Gastroesophageal sphincter (tissue), 4 donors: ENCODE measurements at regions not wholly inside any gene's neighbourhood (a gene's known extent, or its start where the extent isn't known, plus 50 kb on each side); places are given as distances from the start of the nearest gene placed in this dataset.
A peak's percentile ranks its signal among the peaks of the same experiment; 100 is the strongest.

Experiments used
- ATAC-seq: fragments of 150-250 bp; one replicate; pipeline ENCODE4 v1.9.1; 2016; ENCODE audit warnings: mild to moderate bottlenecking, moderate library complexity
- H3K27ac ChIP-seq, 4 donors: fragments of 200-600 bp; sonication (generic) in 3 of 4; 1 replicate in 3 of 4; 2 replicates in 1 of 4; pipeline ENCODE4 v1.5.1; 2016 to 2019
- H3K27me3 ChIP-seq: fragments of 200-600 bp; sonication (generic); one replicate; pipeline ENCODE4 v1.5.1; 2019
- H3K36me3 ChIP-seq, 2 donors: fragments of 200-600 bp; sonication (generic); one replicate each; pipeline ENCODE4 v1.5.1; 2019; ENCODE audit warnings: control low read depth in 1 of 2
- H3K4me1 ChIP-seq, 3 donors: fragments of 200-600 bp; sonication (generic); 1 replicate in 2 of 3; 2 replicates in 1 of 3; pipeline ENCODE4 v1.5.1; 2016 to 2019; ENCODE audit warnings: control low read depth in 2 of 3
- H3K4me3 ChIP-seq, 2 donors: fragments of 200-600 bp; sonication (generic); one replicate each; pipeline ENCODE4 v1.5.1; 2019; ENCODE audit warnings: mild to moderate bottlenecking in 1 of 2, moderate library complexity in 1 of 2
- H3K9me3 ChIP-seq, 3 donors: fragments of 200-600 bp; sonication (generic); one replicate each; pipeline ENCODE4 v1.5.1; 2017 to 2019; ENCODE audit warnings: control low read depth in 2 of 3
- CTCF ChIP-seq, 4 experiments: fragments of 200-600 bp in 2 of 4; fragments of 450-650 bp in 2 of 4; sonication (generic) in 1 of 4; IDR thresholded peaks; one replicate each; pipeline ENCODE4 v1.5.1; 2017 to 2019; ENCODE audit warnings: antibody characterized with exemption in 4 of 4, mild to moderate bottlenecking in 2 of 4, moderate library complexity in 2 of 4
- EP300 ChIP-seq: sonication (generic); formaldehyde crosslinking; IDR thresholded peaks from one replicate; pipeline ENCODE4 v1.6.1; 2017; ENCODE audit warnings: antibody characterized with exemption, mild to moderate bottlenecking
- POLR2A ChIP-seq, 2 donors: fragments of 450-650 bp; IDR thresholded peaks; one replicate each; pipeline ENCODE4 v1.6.1; 2017; ENCODE audit warnings: antibody characterized with exemption in 2 of 2, mild to moderate bottlenecking in 2 of 2, moderate library complexity in 1 of 2
- POLR2AphosphoS5 ChIP-seq: sonication (generic); formaldehyde crosslinking; IDR thresholded peaks from one replicate; pipeline ENCODE4 v1.6.1; 2017; ENCODE audit warnings: antibody characterized with exemption
- WGBS, 2 donors: methylation state at CpG; one replicate each; pipeline ENCODE4 v1.1.5; 2018; ENCODE audit warnings: low coverage in 1 of 2; 5-methylcytosine and 5-hydroxymethylcytosine counted together

- no peak for TF ChIP-seq POLR2AphosphoS5
- TF ChIP-seq CTCF (IDR thresholded peaks at IDR 0.05): no peak
- Histone ChIP-seq H3K27me3 (no peaks in the 10 kb centered on the region), H3K36me3 (no peaks in the 10 kb centered on the region), H3K9me3 (no peaks in the 10 kb centered on the region), H3K27ac (no peak overlapping the region), H3K4me3 (no peak overlapping the region), H3K4me1 (no peaks in the 10 kb centered on the region)
- 91 to 96% methylated on average over 3 of the region's 3 CpGs for WGBS, 2 donors
- no peak for ATAC-seq
Measured at GRCh38 chr3:73789825-73790444, 165.2 kb upstream of the PDZRN3 start.

- Histone ChIP-seq H3K9me3 (no peaks in the 10 kb centered on the region), H3K36me3 (no peaks in the 10 kb centered on the region), H3K4me3 (no peak overlapping the region), H3K27ac (no peak overlapping the region), H3K27me3 (no peaks in the 10 kb centered on the region), H3K4me1 (no peaks in the 10 kb centered on the region)
- no peak for TF ChIP-seq POLR2A (IDR thresholded peaks at IDR 0.05)
- TF ChIP-seq POLR2AphosphoS5: no peak
- ATAC-seq: no peak
Measured at GRCh38 chr3:73787620-73788019, 162.9 kb upstream of the PDZRN3 start.

- no peak for ATAC-seq
- 47 to 78% methylated on average over 1 of the region's 1 CpG for WGBS, 2 donors
- H3K27ac ChIP-seq: no peak overlapping the region
Measured at GRCh38 chr3:73786998-73787397, 162.3 kb upstream of the PDZRN3 start.

GRCh38 chr3:73786321-73786807 lies 161.6 kb upstream of the PDZRN3 start:
- Histone ChIP-seq H3K4me3 (no peak overlapping the region), H3K9me3 (no peaks in the 10 kb centered on the region), H3K27me3 (no peaks in the 10 kb centered on the region), H3K27ac (no peak overlapping the region), H3K36me3 (no peaks in the 10 kb centered on the region), H3K4me1 (no peaks in the 10 kb centered on the region)
- TF ChIP-seq CTCF (IDR thresholded peaks at IDR 0.05) (no peak), POLR2A (IDR thresholded peaks at IDR 0.05) (no peak), EP300 (no peak), POLR2AphosphoS5 (no peak)
- WGBS, 2 donors: 100% methylated on average over 1 of the region's 1 CpG
- ATAC-seq: peak; percentile 48

More at GRCh38 chr3:73786998-73787397, 162.3 kb upstream of the PDZRN3 start:
- H3K9me3 ChIP-seq: no peaks in the 10 kb centered on the region
- H3K4me3 ChIP-seq: no peak overlapping the region
- H3K4me1 ChIP-seq: no peaks in the 10 kb centered on the region
- H3K27me3 ChIP-seq: no peaks in the 10 kb centered on the region
- no peak for TF ChIP-seq POLR2AphosphoS5
- no peak for TF ChIP-seq POLR2A (IDR thresholded peaks at IDR 0.05)
- TF ChIP-seq EP300: no peak
- TF ChIP-seq CTCF (IDR thresholded peaks at IDR 0.05): no peak
- no peaks in the 10 kb centered on the region for H3K36me3 ChIP-seq

- Histone ChIP-seq H3K27me3 (no peaks in the 10 kb centered on the region), H3K9me3 (no peaks in the 10 kb centered on the region), H3K4me1 (no peaks in the 10 kb centered on the region), H3K36me3 (no peaks in the 10 kb centered on the region), H3K4me3 (no peak overlapping the region), H3K27ac (no peak overlapping the region)
- WGBS, 2 donors: 56 to 71% methylated on average over 8 of the region's 8 CpGs
- no peak for ATAC-seq
- TF ChIP-seq POLR2A (IDR thresholded peaks at IDR 0.05) (no peak), EP300 (no peak), POLR2AphosphoS5 (no peak), CTCF (IDR thresholded peaks at IDR 0.05) (no peak)
Measured at GRCh38 chr3:73784686-73785392, 160.1 kb upstream of the PDZRN3 start.
